ENCODE measurements at regions not wholly inside any gene's neighbourhood (a gene's known extent, or its start where the extent isn't known, plus 50 kb on each side); places are given as distances from the start of the nearest gene placed in this dataset.
"Not testable (repeated sequence)": the region's sequence is repeated elsewhere in the genome, so short reads cannot be mapped to it uniquely, and the experiment has no call there.

- Mint-ChIP-seq H3K27ac (ENCODE audit: unreplicated experiment) (no peak overlapping the region), H3K9me3 (ENCODE audit: unreplicated experiment) (peaks cover 4% of the 10 kb centered on the region), H3K4me1 (ENCODE audit: low read depth, unreplicated experiment) (peaks cover 4% of the 10 kb centered on the region), H3K4me3 (ENCODE audit: unreplicated experiment) (peak overlapping the region; percentile 81), H3K36me3 (ENCODE audit: unreplicated experiment) (no peaks in the 10 kb centered on the region), H3K27me3 (ENCODE audit: unreplicated experiment) (peaks cover 7% of the 10 kb centered on the region)
- TF ChIP-seq CTCF (IDR thresholded peaks at IDR 0.05; ENCODE audit: partially characterized antibody, unreplicated experiment): no peak
- no peak for DNase-seq
Measured at GRCh38 chr13:20301015-20301402, 68.9 kb upstream of the GJB6 start.

- Mint-ChIP-seq H3K27me3 (ENCODE audit: unreplicated experiment) (peaks cover 6% of the 10 kb centered on the region), H3K27ac (ENCODE audit: unreplicated experiment) (no peak overlapping the region), H3K36me3 (ENCODE audit: unreplicated experiment) (no peaks in the 10 kb centered on the region), H3K9me3 (ENCODE audit: unreplicated experiment) (no peaks in the 10 kb centered on the region), H3K4me3 (ENCODE audit: unreplicated experiment) (no peak overlapping the region), H3K4me1 (ENCODE audit: low read depth, unreplicated experiment) (peaks cover 4% of the 10 kb centered on the region)
- DNase-seq: no peak
- TF ChIP-seq CTCF (IDR thresholded peaks at IDR 0.05; ENCODE audit: partially characterized antibody, unreplicated experiment): no peak
Measured at GRCh38 chr13:20297181-20297580, 65.1 kb upstream of the GJB6 start.

GRCh38 chr13:20295956-20296355, 63.8 kb upstream of the GJB6 start:
- Mint-ChIP-seq H3K36me3 (ENCODE audit: unreplicated experiment) (no peaks in the 10 kb centered on the region), H3K4me1 (ENCODE audit: low read depth, unreplicated experiment) (peaks cover 2% of the 10 kb centered on the region), H3K27me3 (ENCODE audit: unreplicated experiment) (peaks cover 6% of the 10 kb centered on the region), H3K4me3 (ENCODE audit: unreplicated experiment) (no peak overlapping the region), H3K9me3 (ENCODE audit: unreplicated experiment) (no peaks in the 10 kb centered on the region), H3K27ac (ENCODE audit: unreplicated experiment) (no peak overlapping the region)
- no peak for DNase-seq
- no peak for TF ChIP-seq CTCF (IDR thresholded peaks at IDR 0.05; ENCODE audit: partially characterized antibody, unreplicated experiment)

- TF ChIP-seq CTCF (IDR thresholded peaks at IDR 0.05; ENCODE audit: partially characterized antibody, unreplicated experiment): peak; percentile 19
- Mint-ChIP-seq H3K27ac (ENCODE audit: unreplicated experiment) (no peak overlapping the region), H3K36me3 (ENCODE audit: unreplicated experiment) (no peaks in the 10 kb centered on the region), H3K9me3 (ENCODE audit: unreplicated experiment) (no peaks in the 10 kb centered on the region), H3K27me3 (ENCODE audit: unreplicated experiment) (peaks cover 6% of the 10 kb centered on the region), H3K4me1 (ENCODE audit: low read depth, unreplicated experiment) (no peaks in the 10 kb centered on the region), H3K4me3 (ENCODE audit: unreplicated experiment) (no peak overlapping the region)
- no peak for DNase-seq
Measured at GRCh38 chr13:20294497-20294896, 62.4 kb upstream of the GJB6 start.

GRCh38 chr13:20292301-20292700, 60.2 kb upstream of the GJB6 start:
- H3K36me3 Mint-ChIP-seq (ENCODE audit: unreplicated experiment); H3K27ac Mint-ChIP-seq (ENCODE audit: unreplicated experiment); DNase-seq; H3K9me3 Mint-ChIP-seq (ENCODE audit: unreplicated experiment); H3K27me3 Mint-ChIP-seq (ENCODE audit: unreplicated experiment); H3K4me1 Mint-ChIP-seq (ENCODE audit: low read depth, unreplicated experiment); H3K4me3 Mint-ChIP-seq (ENCODE audit: unreplicated experiment): not testable (repeated sequence)

- Mint-ChIP-seq H3K36me3 (ENCODE audit: unreplicated experiment) (peaks cover 6% of the 10 kb centered on the region), H3K9me3 (ENCODE audit: unreplicated experiment) (peaks cover 2% of the 10 kb centered on the region), H3K27me3 (ENCODE audit: unreplicated experiment) (peaks cover 3% of the 10 kb centered on the region), H3K27ac (ENCODE audit: unreplicated experiment) (no peak overlapping the region), H3K4me1 (ENCODE audit: low read depth, unreplicated experiment) (no peaks in the 10 kb centered on the region), H3K4me3 (ENCODE audit: unreplicated experiment) (no peak overlapping the region)
- no peak for DNase-seq
- no peak for TF ChIP-seq CTCF (IDR thresholded peaks at IDR 0.05; ENCODE audit: partially characterized antibody, unreplicated experiment)
Measured at GRCh38 chr13:20291675-20292074, 59.6 kb upstream of the GJB6 start.

Data from glutamatergic neuron (in vitro differentiated cells).